NCI-H1092 treated with DMSO at 0.1 percent for 48 hours (cell line): ENCODE measurements at regions not wholly inside any gene's neighbourhood (a gene's known extent, or its start where the extent isn't known, plus 50 kb on each side); places are given as distances from the start of the nearest gene placed in this dataset.
"Not testable (repeated sequence)": the region's sequence is repeated elsewhere in the genome, so short reads cannot be mapped to it uniquely, and the experiment has no call there.

Experiments used
- DNase-seq: peaks from one replicate; lab custom pipeline; 2025; lab: John Stamatoyannopoulos, UW

GRCh38 chr6:47407300-47408281 lies 70.0 kb upstream of the CD2AP start:
- no peak for DNase-seq

- DNase-seq: peak; percentile 55
These were observed 63.7 kb upstream of the CD2AP start for GRCh38 chr6:47413752-47414422.

GRCh38 chr6:47414423-47415167 lies 63.0 kb upstream of the CD2AP start:
- no peak for DNase-seq

- no peak for DNase-seq
These were observed 60.9 kb upstream of the CD2AP start for GRCh38 chr6:47416396-47417345.

- no peak for DNase-seq
These were observed 58.0 kb upstream of the CD2AP start for GRCh38 chr6:47419621-47420020.

- no peak for DNase-seq
These were observed 56.9 kb upstream of the CD2AP start for GRCh38 chr6:47420394-47421371.

GRCh38 chr6:47423079-47423478 lies 54.5 kb upstream of the CD2AP start:
- no peak for DNase-seq

- DNase-seq: no peak
These were observed 53.2 kb upstream of the CD2AP start for GRCh38 chr6:47424436-47424836.

GRCh38 chr6:47425724-47426123 lies 51.9 kb upstream of the CD2AP start:
- not testable (repeated sequence) for DNase-seq

- DNase-seq: no peak
These were observed 50.9 kb upstream of the CD2AP start for GRCh38 chr6:47426524-47427302.

- no peak for DNase-seq
These were observed 49.9 kb upstream of the CD2AP start for GRCh38 chr6:47427680-47428079.
